ENCODE measurements at regions not wholly inside any gene's neighbourhood (a gene's known extent, or its start where the extent isn't known, plus 50 kb on each side); places are given as distances from the start of the nearest gene placed in this dataset.

DNA sequence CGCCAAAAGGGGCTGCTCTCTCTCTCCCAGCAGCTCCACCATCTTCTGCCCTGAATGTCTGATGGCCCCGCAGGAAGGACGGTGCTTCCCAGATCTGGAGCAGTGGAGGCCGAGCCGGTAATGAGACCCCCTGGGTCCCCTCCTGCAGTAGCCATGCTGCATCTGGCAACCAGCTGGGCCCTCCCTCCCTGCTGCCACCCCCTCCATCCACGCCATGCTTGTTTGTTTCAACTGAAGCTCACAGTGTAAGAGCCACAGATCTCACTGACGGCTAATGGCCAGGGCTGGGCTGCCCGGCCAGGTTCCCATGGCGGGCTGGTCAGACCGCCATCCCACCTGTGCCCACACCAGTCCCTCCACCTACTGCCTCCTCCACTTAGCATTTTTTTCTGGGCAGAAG is 260.8 kb downstream of the UACA start:
- dilution Hi-C loops (cut with HindIII; ENCODE audit: low sequenced_read_pairs, unreplicated experiment) (no loop called here), in situ Hi-C loops (cut with MboI; ENCODE audit: low sequenced_read_pairs) (no loop called here), intact Hi-C loops (cut with micrococcal nuclease) (no loop called here)
- no peaks in the 10 kb centered on the region for H3K36me3 ChIP-seq (ENCODE audit: control insufficient read depth, insufficient read depth, low read length)
- no peak overlapping the region for H3K4me2 ChIP-seq (ENCODE audit: low read depth, low read length)
- H2AK9ac ChIP-seq (replicated peaks; ENCODE audit: low read depth, low read length, poor library complexity): no peak overlapping the region
- H4K5ac ChIP-seq (ENCODE audit: low read depth, low read length): no peak overlapping the region
- H3K4me3 ChIP-seq (ENCODE audit: insufficient read depth, low read depth, low read length): no peak overlapping the region
- no peak overlapping the region for H3K27ac ChIP-seq (ENCODE audit: insufficient read depth, low read length)
- BruUV-seq (replicated peaks): no TSS peak
- H2BK15ac ChIP-seq (ENCODE audit: low read depth, low read length): no peak overlapping the region
- no peak overlapping the region for H4K91ac ChIP-seq (ENCODE audit: insufficient read depth, low read depth, low read length)
- H3K56ac ChIP-seq (ENCODE audit: extremely low read depth, insufficient read depth, low read length): no peak overlapping the region
- ChIA-PET POLR2A (ENCODE audit: unreplicated experiment) (no interaction called here), CTCF (no interaction called here)
- no peak for ATAC-seq (ENCODE audit: low read depth)
- no peak for TF ChIP-seq MAZ (IDR thresholded peaks at IDR 0.05; ENCODE audit: borderline replicate concordance, low read depth, low read length)
- TF ChIP-seq CEBPB (IDR thresholded peaks at IDR 0.05; ENCODE audit: low read depth, low read length): no peak
- TF ChIP-seq, protein P1, sequence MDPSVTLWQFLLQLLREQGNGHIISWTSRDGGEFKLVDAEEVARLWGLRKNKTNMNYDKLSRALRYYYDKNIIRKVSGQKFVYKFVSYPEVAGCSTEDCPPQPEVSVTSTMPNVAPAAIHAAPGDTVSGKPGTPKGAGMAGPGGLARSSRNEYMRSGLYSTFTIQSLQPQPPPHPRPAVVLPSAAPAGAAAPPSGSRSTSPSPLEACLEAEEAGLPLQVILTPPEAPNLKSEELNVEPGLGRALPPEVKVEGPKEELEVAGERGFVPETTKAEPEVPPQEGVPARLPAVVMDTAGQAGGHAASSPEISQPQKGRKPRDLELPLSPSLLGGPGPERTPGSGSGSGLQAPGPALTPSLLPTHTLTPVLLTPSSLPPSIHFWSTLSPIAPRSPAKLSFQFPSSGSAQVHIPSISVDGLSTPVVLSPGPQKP (IDR thresholded peaks at IDR 0.05; ENCODE audit: borderline replicate concordance, low read depth, low read length): no peak
- no peak for TF ChIP-seq RAD21 (IDR thresholded peaks at IDR 0.05; ENCODE audit: low read length)
- TF ChIP-seq POLR2A (IDR thresholded peaks at IDR 0.05; ENCODE audit: low read depth, low read length): no peak
- no peak for TF ChIP-seq RFX5 (IDR thresholded peaks at IDR 0.05; ENCODE audit: low read depth, low read length)
- TF ChIP-seq RCOR1 (IDR thresholded peaks at IDR 0.05; ENCODE audit: insufficient replicate concordance, low read length): no peak
- TF ChIP-seq FOS (IDR thresholded peaks at IDR 0.05; ENCODE audit: low read depth, low read length): no peak
- no peak overlapping the region for H3K14ac ChIP-seq (replicated peaks; ENCODE audit: low read depth, low read length)
- no peak overlapping the region; the same call in 1 of the 2 replicates for H2AK5ac ChIP-seq (ENCODE audit: low read depth, low read length)
- no peak overlapping the region for H3K9ac ChIP-seq (ENCODE audit: low read depth, low read length)
- H3K9me1 ChIP-seq (ENCODE audit: insufficient read depth, low read length): peaks cover 10% of the 10 kb centered on the region; the same call in 1 of the 2 replicates
- H3K9me3 ChIP-seq (ENCODE audit: control insufficient read depth, insufficient read depth, low read length): 0 out of 2 replicates have a peak, but pooled peaks cover 3% of the 10 kb centered on the region
- H4K20me1 ChIP-seq (ENCODE audit: insufficient read depth, low read length): no peaks in the 10 kb centered on the region
- H2AFZ ChIP-seq (replicated peaks; ENCODE audit: low read length, poor library complexity): no peak overlapping the region
- no peak overlapping the region for H2BK5ac ChIP-seq (ENCODE audit: low read depth, low read length, poor library complexity, severe bottlenecking)
- no peak overlapping the region for H2BK20ac ChIP-seq (ENCODE audit: low read depth, low read length)
- H2BK120ac ChIP-seq (ENCODE audit: low read depth, low read length): no peak overlapping the region
- no peak for DNase-seq
- WGBS, 2 experiments (ENCODE audit: extremely low coverage in 2 of 2, insufficient read length in 1 of 2): 100% methylated on average over 5 of the region's 10 CpGs; no CpG with 5 or more reads in 1 of the 2 experiments
- no peaks in the 10 kb centered on the region for H3K79me1 ChIP-seq (ENCODE audit: low read depth in 1 of 2, low read length in 2 of 2)
- no peak overlapping the region for H3K23ac ChIP-seq (ENCODE audit: low read depth, low read length)
- H3K27me3 ChIP-seq (ENCODE audit: control insufficient read depth, insufficient read depth, low read length): peaks cover 24% of the 10 kb centered on the region
- peaks cover 21% of the 10 kb centered on the region for H3K4me1 ChIP-seq (ENCODE audit: control insufficient read depth, insufficient read depth, low read length)
- no peak overlapping the region for H3K4ac ChIP-seq (ENCODE audit: low read depth, low read length)
- H3K18ac ChIP-seq (ENCODE audit: low read depth, low read length): no peak overlapping the region
- H4K8ac ChIP-seq (ENCODE audit: low read depth in 2 of 2, low read length in 2 of 2): no peak overlapping the region
